HFFc6 (cell line): ENCODE measurements at regions not wholly inside any gene's neighbourhood (a gene's known extent, or its start where the extent isn't known, plus 50 kb on each side); places are given as distances from the start of the nearest gene placed in this dataset.

Experiments used
- DNase-seq: peaks from one replicate; pipeline ENCODE4 v3.0.0-alpha.2; 2018
- H3K27ac Mint-ChIP-seq: 2 replicates; pipeline ENCODE4 v1.8.0; 2020; ENCODE audit warnings: mild to moderate bottlenecking, mixed read lengths
- H3K27me3 Mint-ChIP-seq: 2 replicates; pipeline ENCODE4 v1.8.0; 2021; ENCODE audit warnings: mild to moderate bottlenecking, moderate library complexity, mixed read lengths; ENCODE audit not compliant: insufficient read depth
- H3K36me3 Mint-ChIP-seq: 2 replicates; pipeline ENCODE4 v1.8.0; 2021; ENCODE audit warnings: low read depth, mixed read lengths
- H3K4me1 Mint-ChIP-seq: 2 replicates; pipeline ENCODE4 v1.8.0; 2020; ENCODE audit warnings: low read depth, mixed read lengths
- H3K4me3 Mint-ChIP-seq: 2 replicates; pipeline ENCODE4 v1.8.0; 2020; ENCODE audit warnings: mild to moderate bottlenecking, moderate library complexity, mixed read lengths
- H3K9me3 Mint-ChIP-seq: 2 replicates; pipeline ENCODE4 v1.8.0; 2020; ENCODE audit warnings: mild to moderate bottlenecking, mixed read lengths
- TF ChIP-seq, protein P1 (sequence below): fragments of 200-600 bp; sonication (generic); IDR thresholded peaks from 2 replicates; pipeline ENCODE4 v1.5.0; 2021; ENCODE audit warnings: antibody characterized with exemption, mild to moderate bottlenecking

GRCh38 chr1:184152434-184152898 lies 100.9 kb downstream of the TSEN15 start:
- peak overlapping the region; percentile 86 for H3K27ac Mint-ChIP-seq
- peaks cover 62% of the 10 kb centered on the region for H3K4me1 Mint-ChIP-seq
- H3K4me3 Mint-ChIP-seq, result peak overlapping the region; percentile 87
- no peaks in the 10 kb centered on the region; the same call in 1 of the 2 replicates for H3K27me3 Mint-ChIP-seq
- TF ChIP-seq, protein P1, sequence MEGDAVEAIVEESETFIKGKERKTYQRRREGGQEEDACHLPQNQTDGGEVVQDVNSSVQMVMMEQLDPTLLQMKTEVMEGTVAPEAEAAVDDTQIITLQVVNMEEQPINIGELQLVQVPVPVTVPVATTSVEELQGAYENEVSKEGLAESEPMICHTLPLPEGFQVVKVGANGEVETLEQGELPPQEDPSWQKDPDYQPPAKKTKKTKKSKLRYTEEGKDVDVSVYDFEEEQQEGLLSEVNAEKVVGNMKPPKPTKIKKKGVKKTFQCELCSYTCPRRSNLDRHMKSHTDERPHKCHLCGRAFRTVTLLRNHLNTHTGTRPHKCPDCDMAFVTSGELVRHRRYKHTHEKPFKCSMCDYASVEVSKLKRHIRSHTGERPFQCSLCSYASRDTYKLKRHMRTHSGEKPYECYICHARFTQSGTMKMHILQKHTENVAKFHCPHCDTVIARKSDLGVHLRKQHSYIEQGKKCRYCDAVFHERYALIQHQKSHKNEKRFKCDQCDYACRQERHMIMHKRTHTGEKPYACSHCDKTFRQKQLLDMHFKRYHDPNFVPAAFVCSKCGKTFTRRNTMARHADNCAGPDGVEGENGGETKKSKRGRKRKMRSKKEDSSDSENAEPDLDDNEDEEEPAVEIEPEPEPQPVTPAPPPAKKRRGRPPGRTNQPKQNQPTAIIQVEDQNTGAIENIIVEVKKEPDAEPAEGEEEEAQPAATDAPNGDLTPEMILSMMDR, result no peak
- H3K36me3 Mint-ChIP-seq, result no peaks in the 10 kb centered on the region
- DNase-seq, result no peak
- no peaks in the 10 kb centered on the region for H3K9me3 Mint-ChIP-seq

GRCh38 chr1:184152974-184153373 lies 101.4 kb downstream of the TSEN15 start:
- Mint-ChIP-seq H3K27me3 (no peaks in the 10 kb centered on the region; the same call in 1 of the 2 replicates), H3K4me1 (peaks cover 62% of the 10 kb centered on the region), H3K4me3 (peak overlapping the region; percentile 87), H3K36me3 (no peaks in the 10 kb centered on the region), H3K9me3 (no peaks in the 10 kb centered on the region), H3K27ac (peak overlapping the region; percentile 86)
- no peak for DNase-seq
- TF ChIP-seq, protein P1, result no peak

DNA sequence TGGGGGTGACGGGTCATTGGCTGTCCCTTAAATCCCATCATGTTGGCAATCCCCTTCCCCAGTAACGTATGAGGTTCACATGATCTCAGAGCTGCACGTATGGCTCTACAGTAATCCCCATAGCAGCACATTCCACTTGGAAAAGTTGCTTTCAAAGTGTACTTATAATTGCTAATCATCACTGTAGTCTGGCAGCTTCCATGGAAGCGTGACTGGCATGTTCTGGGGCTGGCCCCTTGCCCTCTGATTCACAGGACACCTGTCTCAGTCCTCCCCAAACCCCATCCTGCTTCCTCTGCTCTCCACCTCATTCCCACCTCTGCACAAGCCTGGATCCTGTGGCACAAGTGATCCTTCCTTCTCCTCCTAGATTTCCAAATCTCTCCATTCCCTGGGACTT lies 102.2 kb downstream of the TSEN15 start:
- TF ChIP-seq, protein P1, result no peak
- Mint-ChIP-seq H3K4me1 (peaks cover 62% of the 10 kb centered on the region), H3K27ac (no peak overlapping the region), H3K27me3 (no peaks in the 10 kb centered on the region; the same call in 1 of the 2 replicates), H3K9me3 (no peaks in the 10 kb centered on the region), H3K4me3 (no peak overlapping the region), H3K36me3 (no peaks in the 10 kb centered on the region)
- DNase-seq, result no peak

DNA sequence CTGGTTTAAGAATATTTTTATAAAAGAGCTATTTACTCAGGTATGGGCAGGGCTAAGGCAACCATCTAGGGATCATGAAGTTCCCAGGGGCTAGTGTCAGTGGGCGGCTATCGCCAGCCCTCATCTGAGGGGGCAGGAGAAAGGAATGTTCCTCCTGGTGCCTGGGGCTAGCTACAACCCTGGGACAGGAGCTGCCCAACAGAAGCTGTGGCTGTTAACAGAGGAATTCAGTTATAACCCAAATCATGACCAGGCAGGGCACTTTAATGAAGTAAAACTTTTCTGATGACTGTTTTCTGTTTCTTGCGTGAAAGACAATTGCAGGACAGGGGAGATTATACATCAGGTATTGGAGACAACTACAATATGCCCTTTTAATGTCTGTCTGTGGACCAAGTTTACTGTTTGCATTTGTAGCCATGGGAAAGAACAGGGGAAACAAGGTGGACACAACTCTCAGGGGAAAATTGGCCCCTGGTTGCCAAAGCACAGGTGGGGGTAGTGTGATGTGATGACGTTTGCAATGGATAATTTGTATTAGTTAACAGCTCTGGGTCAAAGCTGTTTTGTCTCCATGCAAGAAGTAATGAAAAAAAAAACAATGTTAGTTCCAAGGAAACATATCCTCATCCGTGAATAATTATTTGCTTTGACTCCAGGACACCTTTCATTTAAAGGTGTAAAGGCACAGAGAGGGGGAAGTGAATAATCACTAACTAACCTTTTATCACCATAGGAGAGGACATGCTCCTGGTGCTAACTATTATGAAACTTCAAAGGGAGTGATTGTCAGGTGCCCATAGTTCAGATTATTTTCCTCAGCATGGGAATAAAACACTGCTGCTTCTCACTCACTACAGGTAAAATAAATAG lies 105.2 kb downstream of the TSEN15 start:
- TF ChIP-seq, protein P1, result no peak
- Mint-ChIP-seq H3K4me3 (peak overlapping the region; percentile 26), H3K36me3 (no peaks in the 10 kb centered on the region), H3K27me3 (no peaks in the 10 kb centered on the region; the same call in 1 of the 2 replicates), H3K27ac (peak overlapping the region; percentile 38), H3K9me3 (no peaks in the 10 kb centered on the region), H3K4me1 (peaks cover 46% of the 10 kb centered on the region)
- no peak for DNase-seq

- Mint-ChIP-seq H3K4me1 (peaks cover 40% of the 10 kb centered on the region), H3K27me3 (no peaks in the 10 kb centered on the region; the same call in 1 of the 2 replicates), H3K4me3 (no peak overlapping the region), H3K27ac (no peak overlapping the region), H3K36me3 (no peaks in the 10 kb centered on the region), H3K9me3 (no peaks in the 10 kb centered on the region)
- TF ChIP-seq, protein P1, result no peak
- DNase-seq, result no peak
Measured at GRCh38 chr1:184157394-184157742, 105.8 kb downstream of the TSEN15 start.
